GM21723 (cell line): ENCODE measurements at regions not wholly inside any gene's neighbourhood (a gene's known extent, or its start where the extent isn't known, plus 50 kb on each side); places are given as distances from the start of the nearest gene placed in this dataset.
"Not testable (repeated sequence)": the region's sequence is repeated elsewhere in the genome, so short reads cannot be mapped to it uniquely, and the experiment has no call there.

Source experiments
- ATAC-seq: cut with Tn5 transposase; IDR thresholded peaks from one replicate; pipeline ENCODE4 v1.9.1; 2021; ENCODE audit warnings: mild to moderate bottlenecking, moderate library complexity; ENCODE audit not compliant: unreplicated experiment

DNA sequence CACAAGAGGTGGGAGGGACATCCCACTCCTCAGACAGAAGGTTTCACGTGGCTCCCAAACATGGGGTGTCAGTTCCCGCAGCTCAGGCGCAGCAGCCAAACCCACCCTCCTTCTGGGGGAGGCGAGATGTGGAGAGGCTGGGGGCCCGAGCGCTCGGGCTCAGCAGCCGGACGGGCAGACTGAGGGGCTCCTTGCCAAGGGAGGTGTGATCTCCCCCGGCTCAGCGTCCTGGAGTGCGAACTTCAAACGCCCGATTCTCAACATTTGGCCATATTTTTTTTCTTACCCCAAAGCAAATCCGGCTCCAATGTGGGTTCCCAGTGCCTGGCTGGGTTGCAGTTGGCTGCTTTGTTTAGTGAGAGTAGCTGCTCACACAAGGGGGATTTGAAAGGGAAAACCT, 477.9 kb downstream of the MN1 start:
- no peak for ATAC-seq

DNA sequence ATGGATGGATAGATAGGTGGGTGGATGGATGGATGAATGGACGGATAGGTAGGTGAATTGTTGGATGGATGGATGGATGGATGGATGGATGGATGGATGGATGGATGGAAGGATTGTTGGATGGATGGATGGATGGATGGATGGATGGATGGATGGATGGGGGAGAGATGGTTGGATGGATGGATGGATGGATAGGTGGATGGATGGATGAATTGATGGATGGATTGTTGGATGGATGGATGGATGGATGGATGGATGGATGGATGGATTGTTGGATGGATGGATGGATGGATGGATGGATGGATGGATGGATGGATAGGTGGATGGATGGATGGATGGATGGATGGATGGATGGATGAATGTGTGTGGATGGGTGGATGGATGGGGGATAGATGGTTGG, 476.6 kb downstream of the MN1 start:
- not testable (repeated sequence) for ATAC-seq

DNA sequence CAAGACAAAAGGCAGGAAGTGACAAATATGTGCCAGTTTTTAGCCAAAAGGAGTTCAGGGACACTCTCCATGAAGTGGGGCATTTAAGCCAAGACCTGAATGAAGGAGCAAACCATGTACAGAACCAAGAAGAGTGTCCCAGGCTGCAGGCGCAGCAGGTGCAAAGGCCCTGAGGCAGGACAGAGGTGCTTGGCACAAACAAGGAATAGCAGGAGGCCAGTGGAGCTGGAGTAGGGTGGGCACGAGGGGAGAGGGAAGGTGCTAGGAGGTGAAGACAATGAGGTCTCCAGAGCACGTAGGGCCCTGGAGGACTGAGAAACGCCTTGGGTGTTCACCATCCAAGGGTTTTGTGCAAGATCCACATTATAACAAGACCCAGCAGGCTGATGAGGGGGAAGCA, 474.1 kb downstream of the MN1 start:
- ATAC-seq: no peak

DNA sequence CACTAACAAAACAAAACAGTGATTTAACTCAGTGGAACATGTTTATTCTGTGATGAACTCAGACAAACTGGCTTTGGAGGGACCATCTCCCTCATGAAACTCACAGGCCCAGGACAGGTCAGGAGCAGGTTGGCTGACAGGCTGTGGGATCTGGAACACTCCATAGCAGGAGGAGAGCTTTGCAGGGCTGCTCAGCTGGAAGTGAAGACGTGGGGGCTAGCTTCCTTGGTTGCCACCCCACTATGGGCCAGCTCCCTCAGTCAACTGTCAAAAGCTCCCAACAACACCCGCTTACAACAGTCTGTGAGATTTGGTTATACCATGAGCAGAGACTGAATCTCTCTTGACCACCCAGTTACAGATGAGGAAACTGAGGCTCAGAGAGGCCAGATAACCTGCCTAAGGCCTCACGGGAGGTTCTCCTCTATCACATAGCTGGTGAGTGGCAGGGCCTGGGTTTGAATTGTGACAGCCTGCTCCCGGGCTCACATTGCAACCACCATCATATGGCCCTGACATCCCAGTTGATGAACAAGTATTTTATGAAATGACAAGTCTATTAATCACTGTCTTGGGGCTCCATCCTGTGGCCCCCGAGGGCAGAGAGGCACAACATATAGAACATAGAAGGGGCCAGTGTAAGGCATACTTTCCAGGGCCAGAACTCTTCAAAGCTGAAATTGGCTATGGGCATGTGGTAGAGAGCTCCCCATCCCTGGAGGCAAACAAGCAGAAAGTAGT, 473.4 kb downstream of the MN1 start:
- ATAC-seq: no peak

DNA sequence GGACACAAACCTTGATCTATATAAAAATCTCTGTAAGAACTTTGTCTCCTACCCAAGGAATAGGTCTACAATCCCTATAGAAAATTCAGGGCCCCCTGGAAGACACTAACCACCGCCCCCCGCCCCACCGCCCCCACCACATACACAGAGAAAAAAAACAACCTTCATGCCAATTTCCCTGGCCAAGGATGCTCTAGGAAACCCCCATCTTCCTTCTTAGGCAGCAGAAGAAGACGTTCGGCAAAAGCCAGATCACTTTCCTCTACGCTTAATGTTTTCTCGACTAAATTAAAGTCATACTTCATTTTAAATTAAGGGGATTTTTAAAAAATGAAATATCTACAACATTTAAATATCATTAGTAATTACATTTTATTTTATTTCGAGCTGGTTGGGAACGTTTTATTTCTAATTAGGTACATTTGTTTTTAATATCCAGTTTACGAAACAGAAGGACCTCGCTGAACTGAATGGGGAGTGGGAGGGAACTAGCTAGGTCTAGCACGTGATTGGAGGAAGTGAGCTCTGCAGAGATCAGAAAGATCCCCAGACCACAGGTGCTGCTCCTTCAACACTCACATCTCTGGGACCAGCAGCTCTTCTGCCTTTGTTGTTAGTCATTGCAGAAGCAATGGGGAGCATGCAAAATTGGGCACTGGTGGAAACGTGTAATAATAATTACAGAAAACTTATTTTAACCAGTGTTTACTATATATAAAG, 472.3 kb downstream of the MN1 start:
- ATAC-seq: no peak

DNA sequence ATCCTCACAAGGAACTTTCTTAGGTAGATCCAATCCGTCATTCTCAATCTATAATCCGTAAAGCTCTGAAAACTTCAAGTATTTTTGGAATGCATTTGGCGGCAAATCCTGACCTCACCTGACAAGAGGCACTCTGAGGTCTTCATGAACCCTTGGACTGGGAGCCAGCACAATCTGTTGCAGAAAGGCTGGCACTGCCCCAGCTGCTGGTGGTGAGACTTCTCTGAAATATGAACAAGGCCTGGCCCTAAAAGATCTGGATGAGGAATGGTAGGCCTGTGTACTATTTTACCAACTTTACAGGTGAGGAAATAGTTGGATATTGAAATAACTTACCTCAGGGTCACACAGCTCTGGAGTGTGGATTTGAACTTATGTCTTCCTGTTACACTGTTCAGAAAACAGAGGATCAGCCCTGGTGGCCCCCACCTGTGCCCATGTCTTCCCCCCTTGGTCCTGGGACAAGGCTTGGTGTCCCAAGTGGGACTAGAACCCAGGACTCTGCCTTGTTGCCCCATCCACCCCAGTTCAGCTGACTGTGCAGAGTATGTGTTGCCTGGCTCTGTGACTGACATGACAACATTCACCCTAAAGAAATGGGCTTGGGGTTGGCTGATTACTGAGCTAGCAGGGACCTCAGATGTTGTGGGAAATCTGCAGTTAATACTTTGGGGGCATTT, 471.4 kb downstream of the MN1 start:
- no peak for ATAC-seq

DNA sequence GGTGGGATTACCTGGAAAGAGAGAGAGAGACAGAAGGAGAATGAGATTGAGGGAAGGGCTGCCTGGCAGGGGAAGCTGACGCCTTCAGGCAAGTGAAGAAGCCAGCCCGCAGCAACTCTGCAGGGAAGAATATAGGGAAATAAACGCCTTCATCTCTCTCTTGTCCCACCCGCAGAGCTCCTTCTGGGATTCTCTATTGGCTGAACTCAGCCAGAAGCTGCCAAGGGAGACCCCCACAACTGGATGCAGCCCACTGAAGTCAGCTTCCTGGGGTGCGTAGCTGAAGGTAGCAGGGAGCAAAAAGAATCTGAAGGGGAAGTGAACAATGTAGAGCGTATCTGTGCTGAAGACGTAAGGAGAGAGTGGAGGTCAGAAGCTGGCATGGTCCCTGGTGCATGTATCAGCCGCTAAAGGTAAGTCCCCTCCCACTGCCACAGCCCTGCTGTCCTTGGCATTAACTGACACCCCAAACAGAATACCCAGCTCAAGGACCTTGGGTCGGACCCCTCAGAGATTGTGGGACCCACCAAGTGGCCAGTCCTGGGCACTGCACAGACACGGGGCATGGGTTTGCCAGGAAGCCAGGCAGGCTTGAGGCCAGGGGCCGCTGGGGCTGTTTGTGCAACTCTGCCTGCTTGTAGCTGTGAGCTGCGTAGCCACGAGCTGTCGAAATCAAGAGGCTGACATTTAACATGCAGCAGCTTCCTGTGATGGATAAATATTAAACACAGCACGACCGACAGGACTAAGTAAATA, 469.9 kb downstream of the MN1 start:
- ATAC-seq: no peak

DNA sequence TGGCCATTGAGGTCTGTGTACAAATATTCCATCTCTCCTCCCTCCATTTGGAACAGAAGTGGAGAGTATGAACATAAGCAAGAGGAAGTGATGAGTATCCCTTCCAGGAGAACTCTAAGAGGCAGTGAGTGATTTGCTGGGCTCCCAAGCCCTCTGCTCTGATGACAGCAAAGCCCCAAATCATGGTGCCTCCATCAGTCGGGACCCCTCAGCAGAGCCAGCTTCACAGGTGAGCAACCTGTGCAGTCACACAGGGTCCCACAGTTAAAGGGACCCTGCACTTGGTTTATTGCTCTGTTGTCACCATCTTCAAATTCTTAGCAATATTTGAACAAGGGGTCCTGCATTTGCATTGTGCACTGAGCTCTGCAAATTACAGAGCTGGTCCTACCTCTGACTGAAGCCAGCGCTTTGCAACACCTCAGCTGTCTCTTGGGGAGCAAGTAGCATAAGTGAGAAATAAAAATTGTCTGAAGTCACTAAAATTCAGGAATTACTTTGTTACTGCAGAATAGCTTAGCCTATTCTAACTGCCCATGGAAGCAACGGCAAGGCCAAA, 466.4 kb downstream of the MN1 start:
- no peak for ATAC-seq

DNA sequence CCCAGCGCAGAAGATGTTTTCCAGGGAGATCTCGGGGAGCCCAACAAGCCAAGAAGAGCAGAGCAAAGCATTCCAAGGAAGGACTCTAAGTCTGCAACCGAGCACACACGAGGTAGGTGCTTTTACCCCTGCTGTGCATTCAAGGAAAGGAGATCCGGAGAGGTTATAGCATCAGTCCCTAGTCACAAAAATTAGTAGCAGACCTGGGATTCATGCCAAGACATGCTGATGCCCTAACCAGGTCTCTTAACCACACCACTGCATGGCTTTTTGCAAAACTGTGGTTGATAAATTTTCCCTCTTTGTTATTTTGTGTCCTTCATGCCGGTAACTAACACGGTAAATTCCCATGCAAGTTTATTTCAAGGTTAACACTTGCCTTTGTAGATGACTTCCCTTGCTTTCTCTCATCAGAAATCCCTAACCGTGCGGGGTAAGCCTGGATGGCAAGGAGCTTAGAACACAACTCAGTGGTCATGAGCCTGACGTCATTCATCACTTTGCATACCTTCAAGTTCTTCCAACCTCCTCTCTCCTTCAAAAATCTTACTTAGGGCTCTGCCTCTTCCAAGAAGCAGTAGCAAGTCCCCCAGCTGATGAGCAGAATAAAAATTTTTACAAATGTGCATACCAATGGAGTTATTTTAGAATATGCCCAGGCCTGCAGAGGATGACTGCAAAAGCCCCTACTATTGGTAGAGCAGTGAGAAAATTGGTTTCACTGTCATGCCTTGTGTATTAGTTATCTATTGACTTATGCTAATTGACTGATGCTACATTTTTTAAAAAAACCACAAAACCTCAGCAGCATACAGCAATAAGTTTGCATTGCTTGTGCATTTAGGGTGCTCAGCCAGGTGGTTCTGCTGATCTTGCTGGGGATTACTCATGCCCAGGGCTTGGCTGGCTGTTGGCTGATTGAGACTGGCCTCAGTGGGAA, 465.1 kb downstream of the MN1 start:
- ATAC-seq: no peak

DNA sequence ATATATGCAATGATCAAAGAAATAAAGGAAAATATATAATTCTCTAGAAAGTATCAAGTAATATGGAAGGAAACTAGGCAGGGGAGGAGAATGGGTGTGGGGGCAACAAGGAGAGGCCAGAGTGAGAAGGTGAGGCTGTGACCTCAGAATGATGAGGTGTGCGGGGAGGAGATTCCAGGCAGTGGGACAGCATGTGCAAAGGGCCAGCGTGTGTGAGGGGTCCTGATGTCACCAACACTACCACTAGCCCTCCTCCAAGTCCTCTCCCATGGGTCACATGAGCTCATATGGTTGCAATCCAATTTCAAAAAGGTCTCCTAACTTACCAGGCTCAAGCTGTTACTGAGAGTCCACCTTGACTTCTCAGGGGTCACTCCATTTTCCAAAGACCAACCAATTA, 463.9 kb downstream of the MN1 start:
- ATAC-seq: no peak

DNA sequence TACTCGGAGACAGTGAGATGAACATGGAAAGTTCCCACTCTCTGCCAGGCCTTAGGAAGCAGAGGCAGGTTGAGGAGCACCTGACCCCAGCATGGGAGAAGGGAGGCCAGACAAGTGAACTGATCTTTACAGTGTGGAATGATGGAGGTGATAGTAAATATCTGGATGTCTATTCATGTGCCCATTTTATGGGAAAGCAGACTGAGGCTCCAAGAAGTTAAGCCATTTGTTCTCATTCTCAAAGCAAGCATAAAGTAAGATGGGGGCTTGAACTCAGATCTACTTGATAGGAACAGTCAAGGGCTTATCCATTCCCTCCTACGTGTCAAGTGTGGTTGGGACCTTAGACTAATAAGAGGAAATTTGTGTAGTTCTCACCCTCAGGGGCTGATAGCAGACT, 461.5 kb downstream of the MN1 start:
- no peak for ATAC-seq

DNA sequence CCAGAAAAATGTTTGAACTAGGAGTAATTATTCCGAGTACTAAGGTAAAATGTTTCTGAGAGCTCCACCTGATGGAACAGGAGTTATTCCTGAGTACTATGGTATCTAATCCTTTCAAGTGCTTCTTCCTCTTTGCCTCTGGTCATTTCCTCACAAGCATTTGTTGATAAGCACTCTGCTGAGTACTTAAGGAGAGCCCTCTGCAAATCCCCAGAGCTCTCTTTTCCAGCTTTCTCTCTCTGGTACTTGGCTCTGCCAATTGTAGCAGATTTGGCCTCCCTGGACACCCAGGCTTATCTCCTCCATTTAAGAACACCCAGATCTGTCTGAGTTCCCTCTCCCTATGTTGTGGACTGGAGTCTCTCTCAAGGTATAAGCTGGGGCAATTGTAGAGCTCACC, 457.0 kb downstream of the MN1 start:
- ATAC-seq: no peak

DNA sequence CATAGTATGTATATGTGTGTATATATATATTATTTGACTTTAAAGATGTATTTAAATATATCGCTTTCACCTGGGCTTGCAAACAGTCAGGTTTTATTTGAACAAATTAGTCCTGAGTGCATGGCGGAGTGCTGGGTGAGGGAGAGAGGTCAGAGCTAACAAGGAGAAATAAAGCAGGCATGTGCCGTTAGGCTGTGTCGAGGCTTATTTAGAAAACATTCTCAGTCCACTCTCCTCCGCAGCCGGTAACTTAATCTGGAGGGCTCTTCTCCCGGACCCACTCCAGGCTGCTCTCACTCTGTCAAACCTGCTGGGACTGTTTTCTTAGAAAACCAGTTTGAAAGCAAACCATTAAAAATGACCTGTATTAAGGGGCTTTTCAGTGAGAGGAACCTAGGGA, 455.9 kb downstream of the MN1 start:
- no peak for ATAC-seq

DNA sequence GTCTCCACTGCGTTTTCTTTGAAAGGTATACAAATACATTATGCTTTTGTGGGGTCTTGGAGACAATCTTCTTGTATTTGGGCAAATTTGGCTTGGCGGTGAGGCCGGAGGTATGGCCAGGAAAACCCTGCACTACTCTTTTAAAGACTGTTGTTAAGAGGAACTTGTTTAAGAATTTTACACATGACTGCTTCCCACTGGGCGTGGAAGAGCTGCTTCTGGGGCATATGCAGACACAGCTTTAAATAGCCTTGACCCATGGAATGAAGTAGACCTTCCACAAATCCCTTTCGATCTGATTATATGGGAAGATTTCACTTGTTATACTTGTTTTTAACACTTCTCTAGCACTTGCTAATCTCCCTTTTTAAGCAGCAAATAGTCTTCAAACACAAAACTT, 453.6 kb downstream of the MN1 start:
- no peak for ATAC-seq

DNA sequence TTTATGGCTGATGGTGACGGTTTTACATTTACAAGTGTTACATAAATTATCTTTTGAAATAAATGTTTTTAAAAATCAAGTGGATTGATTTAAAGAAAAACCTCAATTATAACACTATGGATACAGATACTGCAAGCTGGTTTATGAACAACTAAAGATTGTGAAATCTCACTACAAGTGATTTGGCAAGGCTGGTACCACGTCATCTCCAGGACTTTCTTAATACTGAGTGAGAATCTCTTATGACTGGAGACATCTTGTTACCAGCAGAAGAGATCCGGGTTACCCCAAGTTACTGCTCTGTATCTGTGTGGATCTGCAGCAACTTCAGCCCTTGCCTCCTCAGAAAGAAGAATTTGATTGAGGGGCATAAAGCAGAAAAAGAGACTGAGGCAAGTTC, 452.9 kb downstream of the MN1 start:
- ATAC-seq: no peak

DNA sequence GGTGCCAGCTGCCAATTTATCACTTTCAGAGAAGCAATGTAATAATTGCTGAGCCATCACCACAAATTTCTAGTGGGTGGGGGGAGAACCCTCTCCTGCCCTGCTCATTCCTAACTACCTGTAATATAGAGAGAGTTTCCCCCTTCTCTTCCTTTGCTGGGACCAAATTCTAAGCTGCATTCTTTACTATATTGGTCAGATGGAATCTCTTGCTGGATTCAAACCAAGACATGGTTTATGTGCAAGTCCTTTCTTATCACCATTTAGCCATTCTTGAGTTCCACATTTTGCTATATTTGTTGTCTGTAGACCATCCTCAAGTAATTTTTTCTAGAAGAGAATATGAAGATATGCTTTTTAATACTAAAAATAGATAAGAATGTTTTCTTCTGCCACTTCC, 452.1 kb downstream of the MN1 start:
- ATAC-seq: no peak

DNA sequence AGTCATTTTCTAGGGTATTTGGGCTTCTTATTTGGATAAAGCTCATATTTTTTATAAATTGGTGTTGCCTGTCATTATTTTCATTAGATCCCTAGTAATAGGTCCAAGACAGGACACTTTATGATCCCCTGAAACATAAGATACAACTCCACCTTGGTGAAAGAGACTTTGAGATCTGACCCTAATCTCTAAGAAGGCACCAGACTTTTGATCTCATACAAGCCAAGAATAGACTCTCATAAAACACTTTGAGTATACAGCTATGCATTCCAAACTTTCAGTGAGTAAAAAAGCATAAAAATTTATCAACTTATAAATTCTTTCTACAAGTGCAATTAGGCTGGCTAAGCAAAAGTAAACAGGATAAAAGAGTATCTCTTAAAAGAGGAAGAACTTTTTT, 451.2 kb downstream of the MN1 start:
- no peak for ATAC-seq

DNA sequence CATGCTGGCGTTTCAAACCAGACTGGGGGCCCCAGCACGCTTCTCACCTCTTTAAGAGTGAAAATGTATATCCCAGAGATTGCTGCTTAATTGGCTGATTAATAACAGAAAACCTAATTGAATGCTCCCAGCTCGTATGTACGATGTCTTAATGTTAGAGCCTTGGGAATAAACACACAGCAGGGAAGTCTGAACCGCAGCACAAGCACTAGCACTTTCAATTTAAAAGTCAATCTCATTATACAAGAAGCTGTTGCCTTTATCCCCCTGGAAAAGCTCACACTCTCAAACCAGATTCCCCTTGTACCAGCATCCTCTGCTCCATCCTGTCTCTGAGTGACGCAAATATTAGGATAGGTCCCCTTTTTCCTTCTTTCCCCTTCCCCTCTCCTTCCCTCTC, 449.1 kb downstream of the MN1 start:
- ATAC-seq: no peak

DNA sequence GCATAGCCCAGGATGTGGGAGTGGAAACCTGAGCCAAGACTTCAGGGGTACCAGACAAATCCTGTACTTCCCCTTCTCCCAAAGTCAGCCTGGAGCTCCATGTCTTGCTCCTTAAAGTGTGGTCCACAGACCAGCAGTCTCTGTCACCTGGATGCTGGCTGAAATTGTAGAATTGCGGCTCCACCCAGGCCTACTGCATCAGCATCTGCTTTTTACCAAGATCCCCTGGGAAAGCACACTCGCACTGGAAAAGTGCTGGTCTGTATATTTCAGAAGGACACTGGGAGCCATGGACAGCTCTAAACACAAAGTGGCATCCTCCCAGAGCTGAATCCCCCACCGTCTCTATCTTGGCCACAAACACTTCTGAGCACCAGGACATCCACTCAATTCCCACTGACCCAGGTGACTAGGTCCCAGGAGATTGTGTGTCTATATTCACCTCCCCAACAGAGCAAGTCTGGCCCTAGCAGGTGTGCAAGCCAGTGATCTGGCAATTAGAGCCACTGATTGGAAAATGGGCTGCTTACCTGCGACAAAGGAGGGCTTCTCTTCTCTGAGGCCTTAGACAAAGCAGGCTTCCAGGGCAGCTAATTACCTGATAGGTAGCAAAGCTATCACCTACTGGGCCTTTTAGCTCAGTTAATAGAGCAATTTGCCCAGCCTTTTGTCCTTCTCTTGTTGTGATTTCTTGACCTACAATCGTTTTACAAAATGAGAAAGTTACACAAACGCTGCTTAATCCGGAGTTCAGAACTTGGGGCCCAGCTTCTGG, 443.3 kb downstream of the MN1 start:
- ATAC-seq: no peak
